Neural cell (in vitro differentiated cells): ENCODE measurements at regions not wholly inside any gene's neighbourhood (a gene's known extent, or its start where the extent isn't known, plus 50 kb on each side); places are given as distances from the start of the nearest gene placed in this dataset.

ENCODE experiments used
- H2AFZ ChIP-seq: fragments of 200-600, 300-800 bp; sonication (generic), shearing (Covaris generic); 2 replicates; pipeline ENCODE4 v1.6.0; 2014; ENCODE audit warnings: low read depth, mild to moderate bottlenecking, antibody characterized with exemption, low read length, moderate library complexity
- H3F3A ChIP-seq: fragments of 200-600 bp; shearing (Covaris generic); 2 replicates; pipeline ENCODE4 v1.6.1; 2016; ENCODE audit warnings: mild to moderate bottlenecking, moderate library complexity, mixed read lengths, antibody characterized with exemption, low read length; ENCODE audit not compliant: insufficient read depth, poor library complexity, severe bottlenecking
- H3K27ac ChIP-seq: fragments of 200-600, 300-800 bp; sonication (generic), shearing (Covaris generic); 2 replicates; pipeline ENCODE4 v1.5.1; 2014; ENCODE audit warnings: mild to moderate bottlenecking, low read length, moderate library complexity
- H3K27me3 ChIP-seq: fragments of 300-800, 200-600 bp; sonication (generic), shearing (Covaris generic); 2 replicates; pipeline ENCODE4 v1.6.0; 2014; ENCODE audit warnings: mild to moderate bottlenecking, low read depth, low read length, moderate library complexity; ENCODE audit not compliant: insufficient read depth
- H3K36me3 ChIP-seq: fragments of 300-800, 200-600 bp; sonication (generic), shearing (Covaris generic); 2 replicates; pipeline ENCODE4 v1.5.1; 2014; ENCODE audit warnings: mild to moderate bottlenecking, antibody characterized with exemption, low read length, moderate library complexity; ENCODE audit not compliant: insufficient read depth
- H3K4me2 ChIP-seq: fragments of 300-800, 200-600 bp; sonication (generic), shearing (Covaris generic); 2 replicates; pipeline ENCODE4 v1.6.0; 2014; ENCODE audit warnings: mild to moderate bottlenecking, low read length
- H3K4me3 ChIP-seq: fragments of 300-800, 200-600 bp; sonication (generic), shearing (Covaris generic); 2 replicates; pipeline ENCODE4 v1.5.1; 2014; ENCODE audit warnings: mild to moderate bottlenecking, low read length, moderate library complexity
- H3K79me2 ChIP-seq: fragments of 200-600 bp; shearing (Covaris generic); replicated peaks from 2 replicates; pipeline ENCODE4 v1.6.0; 2014; ENCODE audit warnings: mild to moderate bottlenecking, low read length, moderate library complexity; ENCODE audit not compliant: insufficient read depth
- H3K9ac ChIP-seq: fragments of 300-800, 200-600 bp; sonication (generic), shearing (Covaris generic); 2 replicates; pipeline ENCODE4 v1.6.1; 2016; ENCODE audit warnings: mild to moderate bottlenecking, low read length, mixed read lengths
- H3K9me2 ChIP-seq: fragments of 200-600 bp; shearing (Covaris generic); 2 replicates; pipeline ENCODE4 v1.6.1; 2016; ENCODE audit warnings: mild to moderate bottlenecking, low read length, mixed read lengths; ENCODE audit not compliant: insufficient read depth
- H3K9me3 ChIP-seq: fragments of 200-600, 300-800 bp; sonication (generic), shearing (Covaris generic); 2 replicates; pipeline ENCODE4 v1.6.1; 2016; ENCODE audit warnings: mild to moderate bottlenecking, mixed run types, low read length, moderate library complexity, mixed read lengths
- H4K20me1 ChIP-seq: fragments of 200-600 bp; shearing (Covaris generic); 2 replicates; pipeline ENCODE4 v1.6.1; 2016; ENCODE audit warnings: mild to moderate bottlenecking, mixed run types; ENCODE audit not compliant: insufficient read depth
- EP300 ChIP-seq: fragments of 450-650 bp; conservative IDR thresholded peaks from 2 replicates; pipeline ENCODE4 v1.6.1; 2014; ENCODE audit warnings: antibody characterized with exemption, mild to moderate bottlenecking, moderate library complexity; ENCODE audit not compliant: poor library complexity, severe bottlenecking
- EZH2 ChIP-seq: fragments of 200-600, 300-800 bp; shearing (Covaris generic), sonication (generic); IDR thresholded peaks from 2 replicates; pipeline ENCODE4 v1.6.1; 2014; ENCODE audit warnings: antibody characterized with exemption, low read length, borderline replicate concordance, mild to moderate bottlenecking; ENCODE audit not compliant: insufficient read depth, poor library complexity, severe bottlenecking
- MXI1 ChIP-seq: fragments of 450-650 bp; conservative IDR thresholded peaks from 2 replicates; pipeline ENCODE4 v1.6.1; 2014; ENCODE audit warnings: antibody characterized with exemption, mild to moderate bottlenecking; ENCODE audit not compliant: poor library complexity, severe bottlenecking
- POLR2AphosphoS5 ChIP-seq: IDR thresholded peaks from 2 replicates; pipeline ENCODE4 v1.6.1; 2012
- RAD21 ChIP-seq: fragments of 450-650 bp; conservative IDR thresholded peaks from 2 replicates; pipeline ENCODE4 v1.6.1; 2014; ENCODE audit warnings: antibody characterized with exemption, mild to moderate bottlenecking, moderate library complexity
- SMC3 ChIP-seq: fragments of 450-650 bp; conservative IDR thresholded peaks from 2 replicates; pipeline ENCODE4 v1.6.1; 2014; ENCODE audit warnings: antibody characterized with exemption, mild to moderate bottlenecking, moderate library complexity; ENCODE audit not compliant: poor library complexity
- TAF1 ChIP-seq: IDR thresholded peaks from 2 replicates; pipeline ENCODE4 v1.6.1; 2012; ENCODE audit warnings: low read depth
- TF ChIP-seq, protein P1 (sequence below): fragments of 450-650 bp; IDR thresholded peaks from 2 replicates; pipeline ENCODE4 v1.5.1; 2014; ENCODE audit warnings: antibody characterized with exemption, mild to moderate bottlenecking, moderate library complexity; ENCODE audit not compliant: poor library complexity, severe bottlenecking
- TF ChIP-seq, protein P2 (sequence below): IDR thresholded peaks from 2 replicates; pipeline ENCODE4 v1.6.1; 2012; ENCODE audit warnings: borderline replicate concordance

DNA sequence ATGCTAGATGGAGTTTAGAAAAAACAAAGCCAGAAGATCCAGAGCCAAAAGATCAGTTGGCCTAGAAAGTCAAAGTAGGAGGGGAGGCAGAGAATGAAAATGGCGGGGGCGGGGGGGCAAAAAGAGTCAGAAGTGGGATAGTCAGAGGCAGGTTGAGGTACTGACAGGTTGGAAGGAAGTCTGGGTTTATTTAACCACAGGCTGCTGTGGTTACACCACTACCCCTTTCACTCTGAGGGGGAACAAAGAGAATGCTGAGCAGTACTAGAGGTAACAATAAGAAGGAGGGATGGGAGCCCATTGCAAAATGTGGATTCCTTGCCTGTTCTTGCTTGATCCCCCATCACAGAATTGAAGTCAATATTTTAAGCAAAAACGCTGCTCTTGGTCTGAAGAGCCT, 111.8 kb downstream of the CAVIN4 start:
- Histone ChIP-seq H3K4me3 (no peak overlapping the region), H2AFZ (no peak overlapping the region), H3K79me2 (no peaks in the 10 kb centered on the region), H3K9ac (no peak overlapping the region), H4K20me1 (no peaks in the 10 kb centered on the region), H3F3A (no peaks in the 10 kb centered on the region), H3K27me3 (no peaks in the 10 kb centered on the region), H3K9me2 (no peaks in the 10 kb centered on the region), H3K27ac (no peak overlapping the region), H3K9me3 (no peaks in the 10 kb centered on the region), H3K4me2 (no peak overlapping the region), H3K36me3 (no peaks in the 10 kb centered on the region)
- TF ChIP-seq EZH2 (no peak), TAF1 (no peak), EP300 (no peak), RAD21 (no peak), MXI1 (no peak)
- TF ChIP-seq, protein P1, sequence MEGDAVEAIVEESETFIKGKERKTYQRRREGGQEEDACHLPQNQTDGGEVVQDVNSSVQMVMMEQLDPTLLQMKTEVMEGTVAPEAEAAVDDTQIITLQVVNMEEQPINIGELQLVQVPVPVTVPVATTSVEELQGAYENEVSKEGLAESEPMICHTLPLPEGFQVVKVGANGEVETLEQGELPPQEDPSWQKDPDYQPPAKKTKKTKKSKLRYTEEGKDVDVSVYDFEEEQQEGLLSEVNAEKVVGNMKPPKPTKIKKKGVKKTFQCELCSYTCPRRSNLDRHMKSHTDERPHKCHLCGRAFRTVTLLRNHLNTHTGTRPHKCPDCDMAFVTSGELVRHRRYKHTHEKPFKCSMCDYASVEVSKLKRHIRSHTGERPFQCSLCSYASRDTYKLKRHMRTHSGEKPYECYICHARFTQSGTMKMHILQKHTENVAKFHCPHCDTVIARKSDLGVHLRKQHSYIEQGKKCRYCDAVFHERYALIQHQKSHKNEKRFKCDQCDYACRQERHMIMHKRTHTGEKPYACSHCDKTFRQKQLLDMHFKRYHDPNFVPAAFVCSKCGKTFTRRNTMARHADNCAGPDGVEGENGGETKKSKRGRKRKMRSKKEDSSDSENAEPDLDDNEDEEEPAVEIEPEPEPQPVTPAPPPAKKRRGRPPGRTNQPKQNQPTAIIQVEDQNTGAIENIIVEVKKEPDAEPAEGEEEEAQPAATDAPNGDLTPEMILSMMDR: no peak
- TF ChIP-seq, protein P2, sequence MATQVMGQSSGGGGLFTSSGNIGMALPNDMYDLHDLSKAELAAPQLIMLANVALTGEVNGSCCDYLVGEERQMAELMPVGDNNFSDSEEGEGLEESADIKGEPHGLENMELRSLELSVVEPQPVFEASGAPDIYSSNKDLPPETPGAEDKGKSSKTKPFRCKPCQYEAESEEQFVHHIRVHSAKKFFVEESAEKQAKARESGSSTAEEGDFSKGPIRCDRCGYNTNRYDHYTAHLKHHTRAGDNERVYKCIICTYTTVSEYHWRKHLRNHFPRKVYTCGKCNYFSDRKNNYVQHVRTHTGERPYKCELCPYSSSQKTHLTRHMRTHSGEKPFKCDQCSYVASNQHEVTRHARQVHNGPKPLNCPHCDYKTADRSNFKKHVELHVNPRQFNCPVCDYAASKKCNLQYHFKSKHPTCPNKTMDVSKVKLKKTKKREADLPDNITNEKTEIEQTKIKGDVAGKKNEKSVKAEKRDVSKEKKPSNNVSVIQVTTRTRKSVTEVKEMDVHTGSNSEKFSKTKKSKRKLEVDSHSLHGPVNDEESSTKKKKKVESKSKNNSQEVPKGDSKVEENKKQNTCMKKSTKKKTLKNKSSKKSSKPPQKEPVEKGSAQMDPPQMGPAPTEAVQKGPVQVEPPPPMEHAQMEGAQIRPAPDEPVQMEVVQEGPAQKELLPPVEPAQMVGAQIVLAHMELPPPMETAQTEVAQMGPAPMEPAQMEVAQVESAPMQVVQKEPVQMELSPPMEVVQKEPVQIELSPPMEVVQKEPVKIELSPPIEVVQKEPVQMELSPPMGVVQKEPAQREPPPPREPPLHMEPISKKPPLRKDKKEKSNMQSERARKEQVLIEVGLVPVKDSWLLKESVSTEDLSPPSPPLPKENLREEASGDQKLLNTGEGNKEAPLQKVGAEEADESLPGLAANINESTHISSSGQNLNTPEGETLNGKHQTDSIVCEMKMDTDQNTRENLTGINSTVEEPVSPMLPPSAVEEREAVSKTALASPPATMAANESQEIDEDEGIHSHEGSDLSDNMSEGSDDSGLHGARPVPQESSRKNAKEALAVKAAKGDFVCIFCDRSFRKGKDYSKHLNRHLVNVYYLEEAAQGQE: no peak

DNA sequence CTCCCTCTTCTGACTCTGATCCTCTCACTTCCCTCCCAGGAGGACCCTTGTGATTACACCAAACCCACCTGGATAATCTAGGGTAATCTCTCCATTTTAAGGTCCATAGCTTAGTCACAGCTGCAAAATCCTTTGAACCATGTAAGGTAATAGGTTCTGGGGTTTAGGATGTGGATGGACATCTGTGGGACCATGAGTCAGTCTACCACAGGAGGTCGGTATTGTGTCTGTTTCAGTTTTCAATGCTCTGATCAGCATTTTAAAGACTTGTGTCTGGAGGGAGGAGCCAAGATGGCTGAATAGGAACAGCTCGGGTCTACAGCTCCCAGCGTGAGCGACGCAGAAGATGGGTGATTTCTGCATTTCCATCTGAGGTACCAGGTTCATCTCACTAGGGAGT, 112.6 kb downstream of the CAVIN4 start:
- no peak overlapping the region for H3K4me3 ChIP-seq
- H3K4me2 ChIP-seq: no peak overlapping the region
- TF ChIP-seq EZH2: no peak
- no peak for TF ChIP-seq MXI1
- TF ChIP-seq RAD21: no peak
- no peak for TF ChIP-seq EP300
- TF ChIP-seq, protein P1: no peak
- TF ChIP-seq POLR2AphosphoS5: no peak
- TF ChIP-seq TAF1: no peak
- no peak for TF ChIP-seq SMC3
- TF ChIP-seq, protein P2: no peak
- no peaks in the 10 kb centered on the region for H3K36me3 ChIP-seq
- no peaks in the 10 kb centered on the region for H3K27me3 ChIP-seq
- H3K9me2 ChIP-seq: no peaks in the 10 kb centered on the region
- H3F3A ChIP-seq: no peaks in the 10 kb centered on the region
- H3K27ac ChIP-seq: no peak overlapping the region
- no peaks in the 10 kb centered on the region for H4K20me1 ChIP-seq
- no peak overlapping the region for H3K9ac ChIP-seq
- no peak overlapping the region for H2AFZ ChIP-seq
- no peaks in the 10 kb centered on the region for H3K79me2 ChIP-seq
- no peaks in the 10 kb centered on the region for H3K9me3 ChIP-seq
